ENCODE measurements at regions not wholly inside any gene's neighbourhood (a gene's known extent, or its start where the extent isn't known, plus 50 kb on each side); places are given as distances from the start of the nearest gene placed in this dataset.

DNA sequence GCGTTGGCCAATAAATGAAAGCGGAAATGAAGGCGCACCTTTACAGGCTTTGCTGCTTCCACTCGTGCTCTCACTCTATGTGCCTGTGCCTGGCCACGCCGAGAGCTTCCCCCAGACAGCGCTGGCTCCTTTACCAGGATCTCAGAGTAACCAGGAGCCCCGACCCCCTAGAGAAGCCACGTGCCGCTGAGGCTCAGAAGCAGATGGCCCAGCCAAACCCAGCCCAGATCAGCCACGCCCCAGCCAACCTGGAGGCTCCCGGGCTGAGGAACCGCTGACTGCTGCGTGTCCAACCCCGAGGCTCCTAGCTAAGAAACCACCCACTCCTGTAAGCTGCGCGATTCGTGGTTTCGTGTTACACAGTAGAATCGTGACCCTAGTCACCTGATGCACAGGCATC lies 199.3 kb downstream of the NCK2 start:
- H3K4me3 ChIP-seq (ENCODE audit: low read depth, low read length), result no peak overlapping the region
- TF ChIP-seq, protein P1, sequence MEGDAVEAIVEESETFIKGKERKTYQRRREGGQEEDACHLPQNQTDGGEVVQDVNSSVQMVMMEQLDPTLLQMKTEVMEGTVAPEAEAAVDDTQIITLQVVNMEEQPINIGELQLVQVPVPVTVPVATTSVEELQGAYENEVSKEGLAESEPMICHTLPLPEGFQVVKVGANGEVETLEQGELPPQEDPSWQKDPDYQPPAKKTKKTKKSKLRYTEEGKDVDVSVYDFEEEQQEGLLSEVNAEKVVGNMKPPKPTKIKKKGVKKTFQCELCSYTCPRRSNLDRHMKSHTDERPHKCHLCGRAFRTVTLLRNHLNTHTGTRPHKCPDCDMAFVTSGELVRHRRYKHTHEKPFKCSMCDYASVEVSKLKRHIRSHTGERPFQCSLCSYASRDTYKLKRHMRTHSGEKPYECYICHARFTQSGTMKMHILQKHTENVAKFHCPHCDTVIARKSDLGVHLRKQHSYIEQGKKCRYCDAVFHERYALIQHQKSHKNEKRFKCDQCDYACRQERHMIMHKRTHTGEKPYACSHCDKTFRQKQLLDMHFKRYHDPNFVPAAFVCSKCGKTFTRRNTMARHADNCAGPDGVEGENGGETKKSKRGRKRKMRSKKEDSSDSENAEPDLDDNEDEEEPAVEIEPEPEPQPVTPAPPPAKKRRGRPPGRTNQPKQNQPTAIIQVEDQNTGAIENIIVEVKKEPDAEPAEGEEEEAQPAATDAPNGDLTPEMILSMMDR (IDR thresholded peaks at IDR 0.05; ENCODE audit: low read depth, low read length), result no peak
- ChIA-PET POLR2A (interaction anchor here (0.6 kb wide), 1 partner anchor 255 kb away, joined by 3 read pairs; no protein-coding TSS in a partner anchor), CTCF (interaction anchor here (0.7 kb wide), 3 partner anchors 15 to 996 kb away, joined by 4 to 9 read pairs (median 7); no protein-coding TSS in a partner anchor)
- H3K27me3 ChIP-seq (ENCODE audit: control insufficient read depth, insufficient read depth, low read length), result no peaks in the 10 kb centered on the region
- DNase-seq (ENCODE audit: low read depth, low spot score), result no peak
- H3K9me3 ChIP-seq (ENCODE audit: control insufficient read depth, insufficient read depth, low read length), result peaks cover 4% of the 10 kb centered on the region; the same call in 1 of the 2 replicates
- H3K27ac ChIP-seq (ENCODE audit: low read depth, low read length), result no peak overlapping the region

All from AG04450 (cell line).